ENCODE measurements at regions not wholly inside any gene's neighbourhood (a gene's known extent, or its start where the extent isn't known, plus 50 kb on each side); places are given as distances from the start of the nearest gene placed in this dataset.

DNA sequence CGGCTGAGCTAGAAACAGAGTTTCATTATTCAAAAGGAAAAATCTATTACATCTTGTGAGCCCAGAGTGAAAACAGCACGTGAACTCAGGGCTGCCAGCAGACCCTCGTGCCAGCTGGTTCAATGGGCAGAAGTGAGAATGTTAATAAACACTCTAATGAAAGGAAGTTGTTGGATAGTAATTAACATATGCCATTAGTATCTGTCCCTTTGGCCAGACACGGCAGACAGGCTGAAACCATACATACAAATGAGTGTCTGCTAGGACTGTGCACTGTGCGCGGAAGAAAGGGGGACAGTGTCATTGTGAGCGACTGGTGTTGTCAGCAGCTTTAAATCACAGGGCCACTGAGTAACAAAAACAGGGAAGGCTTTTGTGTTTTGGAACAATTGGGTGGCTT, 121.9 kb upstream of the TSC22D1 start:
- ChIA-PET POLR2A (ENCODE audit: low non-redundant PET) (no interaction called here), CTCF (no interaction called here)
- TF ChIP-seq EZH2 (IDR thresholded peaks at IDR 0.05; ENCODE audit: borderline replicate concordance, low read depth, low read length, poor library complexity, severe bottlenecking), result no peak
- TF ChIP-seq, protein P1, sequence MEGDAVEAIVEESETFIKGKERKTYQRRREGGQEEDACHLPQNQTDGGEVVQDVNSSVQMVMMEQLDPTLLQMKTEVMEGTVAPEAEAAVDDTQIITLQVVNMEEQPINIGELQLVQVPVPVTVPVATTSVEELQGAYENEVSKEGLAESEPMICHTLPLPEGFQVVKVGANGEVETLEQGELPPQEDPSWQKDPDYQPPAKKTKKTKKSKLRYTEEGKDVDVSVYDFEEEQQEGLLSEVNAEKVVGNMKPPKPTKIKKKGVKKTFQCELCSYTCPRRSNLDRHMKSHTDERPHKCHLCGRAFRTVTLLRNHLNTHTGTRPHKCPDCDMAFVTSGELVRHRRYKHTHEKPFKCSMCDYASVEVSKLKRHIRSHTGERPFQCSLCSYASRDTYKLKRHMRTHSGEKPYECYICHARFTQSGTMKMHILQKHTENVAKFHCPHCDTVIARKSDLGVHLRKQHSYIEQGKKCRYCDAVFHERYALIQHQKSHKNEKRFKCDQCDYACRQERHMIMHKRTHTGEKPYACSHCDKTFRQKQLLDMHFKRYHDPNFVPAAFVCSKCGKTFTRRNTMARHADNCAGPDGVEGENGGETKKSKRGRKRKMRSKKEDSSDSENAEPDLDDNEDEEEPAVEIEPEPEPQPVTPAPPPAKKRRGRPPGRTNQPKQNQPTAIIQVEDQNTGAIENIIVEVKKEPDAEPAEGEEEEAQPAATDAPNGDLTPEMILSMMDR (conservative IDR thresholded peaks at IDR 0.05; ENCODE audit: low read depth, low read length), result no peak
- H3K4me1 ChIP-seq (ENCODE audit: insufficient read depth, low read length, poor library complexity, severe bottlenecking), result no peaks in the 10 kb centered on the region
- no peak overlapping the region for H3K27ac ChIP-seq (ENCODE audit: low read depth, low read length, poor library complexity, severe bottlenecking)
- intact Hi-C loops (cut with micrococcal nuclease; ENCODE audit: unreplicated experiment), result no loop called here
- H3K36me3 ChIP-seq (ENCODE audit: insufficient read depth, low read length, poor library complexity, severe bottlenecking), result no peaks in the 10 kb centered on the region
- no peak for DNase-seq (ENCODE audit: low spot score)
- no peak overlapping the region for H3K4me3 ChIP-seq (ENCODE audit: low read depth, low read length, poor library complexity, severe bottlenecking)
- H3K9me3 ChIP-seq (ENCODE audit: low read depth, low read length, poor library complexity, severe bottlenecking), result no peaks in the 10 kb centered on the region
- BruUV-seq (replicated peaks), result no TSS peak
- no peaks in the 10 kb centered on the region for H3K27me3 ChIP-seq (replicated peaks; ENCODE audit: insufficient read depth, low read depth, low read length, poor library complexity)

DNA sequence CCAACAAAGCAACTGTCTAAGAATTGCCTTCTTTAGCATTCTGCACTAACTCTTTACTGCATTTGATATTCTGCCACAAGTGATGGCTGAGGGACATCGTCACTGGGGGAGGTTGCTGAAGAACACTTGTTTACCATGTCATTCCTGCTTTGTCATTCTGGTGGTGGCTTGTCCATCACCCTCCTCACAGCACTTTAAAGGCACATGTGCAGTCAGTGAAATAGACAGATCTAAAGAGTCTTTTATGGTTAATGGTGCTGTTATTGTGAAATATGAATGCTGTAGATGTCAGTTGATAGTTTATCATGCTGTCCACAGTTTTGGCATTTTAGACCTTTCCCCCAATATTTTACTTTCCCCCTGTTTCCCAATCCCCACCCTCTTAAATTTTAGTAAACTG, 120.9 kb upstream of the TSC22D1 start:
- no TSS peak for BruUV-seq (replicated peaks)

DNA sequence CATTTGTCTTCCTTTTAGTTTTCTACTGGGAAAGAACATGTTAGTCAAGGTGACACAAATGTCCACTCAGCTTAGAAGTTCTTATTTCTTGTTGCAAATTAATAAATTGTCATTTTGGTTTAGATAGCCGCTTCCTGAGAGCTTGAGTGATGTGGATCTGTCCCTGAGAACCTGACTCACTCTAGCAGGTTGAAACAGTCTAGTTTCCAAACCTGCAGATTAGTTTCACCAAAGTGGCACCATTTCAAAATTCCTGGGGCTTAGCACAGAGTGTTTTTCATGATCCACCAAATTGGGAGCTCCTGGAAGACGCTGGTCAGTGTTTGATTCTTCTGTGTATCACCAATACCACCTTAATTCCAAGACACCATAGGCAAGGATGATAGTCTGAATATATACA, 119.4 kb upstream of the TSC22D1 start:
- no peak for DNase-seq (ENCODE audit: low spot score)
- CTCF ChIA-PET, result no interaction called here
- Histone ChIP-seq H3K27me3 (replicated peaks; ENCODE audit: insufficient read depth, low read depth, low read length, poor library complexity) (no peaks in the 10 kb centered on the region), H3K27ac (ENCODE audit: low read depth, low read length, poor library complexity, severe bottlenecking) (no peak overlapping the region), H3K4me1 (ENCODE audit: insufficient read depth, low read length, poor library complexity, severe bottlenecking) (no peaks in the 10 kb centered on the region), H3K9me3 (ENCODE audit: low read depth, low read length, poor library complexity, severe bottlenecking) (no peaks in the 10 kb centered on the region), H3K36me3 (ENCODE audit: insufficient read depth, low read length, poor library complexity, severe bottlenecking) (no peaks in the 10 kb centered on the region), H3K4me3 (ENCODE audit: low read depth, low read length, poor library complexity, severe bottlenecking) (no peak overlapping the region)
- TF ChIP-seq, protein P1 (conservative IDR thresholded peaks at IDR 0.05; ENCODE audit: low read depth, low read length), result no peak
- no peak for TF ChIP-seq EZH2 (IDR thresholded peaks at IDR 0.05; ENCODE audit: borderline replicate concordance, low read depth, low read length, poor library complexity, severe bottlenecking)
- POLR2A ChIA-PET (ENCODE audit: low non-redundant PET), result no interaction called here
- no TSS peak for BruUV-seq (replicated peaks)
- intact Hi-C loops (cut with micrococcal nuclease; ENCODE audit: unreplicated experiment), result no loop called here

More for the DNA sequence above, 120.9 kb upstream of the TSC22D1 start:
- intact Hi-C loops (cut with micrococcal nuclease; ENCODE audit: unreplicated experiment), result no loop called here
- Histone ChIP-seq H3K9me3 (ENCODE audit: low read depth, low read length, poor library complexity, severe bottlenecking) (no peaks in the 10 kb centered on the region), H3K36me3 (ENCODE audit: insufficient read depth, low read length, poor library complexity, severe bottlenecking) (no peaks in the 10 kb centered on the region), H3K4me3 (ENCODE audit: low read depth, low read length, poor library complexity, severe bottlenecking) (no peak overlapping the region), H3K4me1 (ENCODE audit: insufficient read depth, low read length, poor library complexity, severe bottlenecking) (no peaks in the 10 kb centered on the region), H3K27ac (ENCODE audit: low read depth, low read length, poor library complexity, severe bottlenecking) (no peak overlapping the region), H3K27me3 (replicated peaks; ENCODE audit: insufficient read depth, low read depth, low read length, poor library complexity) (no peaks in the 10 kb centered on the region)
- ChIA-PET CTCF (no interaction called here), POLR2A (ENCODE audit: low non-redundant PET) (no interaction called here)
- TF ChIP-seq, protein P1 (conservative IDR thresholded peaks at IDR 0.05; ENCODE audit: low read depth, low read length), result no peak
- TF ChIP-seq EZH2 (IDR thresholded peaks at IDR 0.05; ENCODE audit: borderline replicate concordance, low read depth, low read length, poor library complexity, severe bottlenecking), result no peak
- DNase-seq (ENCODE audit: low spot score), result no peak
